K562 (cell line): ENCODE measurements at regions not wholly inside any gene's neighbourhood (a gene's known extent, or its start where the extent isn't known, plus 50 kb on each side); places are given as distances from the start of the nearest gene placed in this dataset.

Experiments used
- ATAC-seq: fragments of 200-7000 bp; cut with Tn5 transposase; 3 replicates; pipeline ENCODE4 v1.9.1; 2020; ENCODE audit warnings: moderate library complexity
- BruUV-seq: library from RNA; stranded (reverse); fragments of 400-500 nt; replicated peaks from 2 replicates; lab custom pipeline; 2021; lab: Mats Ljungman, UMichigan
- CTCF ChIA-PET: fragments of 300-600 bp; formaldehyde crosslinking; extraction: SDS; loops from one replicate; lab custom pipeline; 2021; ENCODE audit warnings: low intra/inter-chr PET ratio; lab: Yijun Ruan, JAX
- POLR2A ChIA-PET: fragments of 300-600, 350-650 bp; sonication (Branson Sonifier 250); formaldehyde crosslinking; extraction: SDS; loops from one replicate; lab custom pipeline; 2021; ENCODE audit warnings: antibody characterized with exemption, inconsistent platforms; lab: Yijun Ruan, JAX
- DNase-seq, 4 experiments: peaks; one replicate each; pipeline versions ENCODE4 v3.0.0 to v3.0.0-alpha.2; 2011 to 2018; ENCODE audit warnings: low spot score in 3 of 4, mixed read lengths in 3 of 4; ENCODE audit errors: extremely low read depth in 1 of 4
- FAIRE-seq: peaks from 2 replicates; lab custom pipeline; 2011; peaks lifted over from hg19 to GRCh38; lab: Jason Lieb, UNC
- H2AFZ ChIP-seq: 2 replicates; pipeline ENCODE4 v1.6.0; 2011; ENCODE audit warnings: low read depth, low read length, control low read depth, inconsistent platforms
- H3K27ac ChIP-seq: fragments of 200-600 bp; 3 replicates; pipeline ENCODE4 v1.8.0; 2011; ENCODE audit warnings: low read depth, mild to moderate bottlenecking, control low read depth, inconsistent platforms, low read length, moderate library complexity, mixed read lengths; ENCODE audit errors: extremely low read depth
- H3K27me3 ChIP-seq, 2 experiments: fragments of 300-600 bp in 1 of 2; 2 replicates in 1 of 2; 3 replicates in 1 of 2; pipeline versions ENCODE4 v1.6.0 to v1.8.0; 2011; ENCODE audit warnings: inconsistent platforms in 2 of 2, low read length in 2 of 2, mild to moderate bottlenecking in 1 of 2, mixed read lengths in 1 of 2, moderate library complexity in 1 of 2; ENCODE audit not compliant: control insufficient read depth in 2 of 2, insufficient read depth in 2 of 2
- H3K36me3 ChIP-seq: fragments of 300-600 bp; 3 replicates; pipeline ENCODE4 v1.8.0; 2011; ENCODE audit warnings: mild to moderate bottlenecking, low read length, inconsistent platforms; ENCODE audit not compliant: control insufficient read depth, insufficient read depth
- H3K4me1 ChIP-seq, 2 experiments: fragments of 200-600 bp in 1 of 2; replicated peaks in 1 of 2; 2 replicates in 1 of 2; 3 replicates in 1 of 2; pipeline versions ENCODE4 v1.5.1 to v1.8.0; 2011; ENCODE audit warnings: inconsistent platforms in 2 of 2, low read length in 2 of 2, mild to moderate bottlenecking in 1 of 2, mixed read lengths in 1 of 2, moderate library complexity in 1 of 2; ENCODE audit not compliant: control insufficient read depth in 2 of 2, insufficient read depth in 2 of 2
- H3K4me2 ChIP-seq: 2 replicates; pipeline ENCODE4 v1.6.1; 2011; ENCODE audit warnings: low read length, control low read depth, inconsistent platforms, mixed read lengths; ENCODE audit not compliant: insufficient read depth
- H3K4me3 ChIP-seq: fragments of 200-600 bp; sonication (generic), shearing (Covaris generic); 2 replicates; pipeline ENCODE4 v1.5.1; 2016; ENCODE audit warnings: control low read depth, inconsistent platforms
- H3K79me2 ChIP-seq: fragments of 200-600 bp; 3 replicates; pipeline ENCODE4 v1.8.0; 2011; ENCODE audit warnings: low read length, inconsistent platforms; ENCODE audit not compliant: control insufficient read depth, insufficient read depth
- H3K9ac ChIP-seq, 2 experiments: 2 replicates each; pipeline versions ENCODE4 v1.6.0 to v1.6.1; 2011; ENCODE audit warnings: low read depth in 2 of 2, low read length in 2 of 2, control low read depth in 1 of 2, inconsistent platforms in 1 of 2, mild to moderate bottlenecking in 1 of 2, mixed read lengths in 1 of 2; ENCODE audit not compliant: insufficient read depth in 1 of 2
- H3K9me1 ChIP-seq: one replicate; pipeline ENCODE4 v1.6.0; 2011; ENCODE audit warnings: inconsistent platforms, mild to moderate bottlenecking, low read length, moderate library complexity; ENCODE audit not compliant: control insufficient read depth, insufficient read depth
- H3K9me3 ChIP-seq: replicated peaks from 2 replicates; pipeline ENCODE4 v1.5.1; 2011; ENCODE audit warnings: low read depth, low read length, inconsistent platforms; ENCODE audit not compliant: control insufficient read depth, insufficient read depth
- H4K20me1 ChIP-seq: replicated peaks from 2 replicates; pipeline ENCODE4 v1.6.1; 2011; ENCODE audit warnings: low read length, inconsistent platforms, mixed read lengths; ENCODE audit not compliant: control insufficient read depth, insufficient read depth
- ADNP ChIP-seq: fragments of 200-800 bp; sonication (Bioruptor generic); IDR thresholded peaks from 2 replicates; pipeline ENCODE4 v1.6.1; 2016; ENCODE audit warnings: missing genetic modification characterization, missing compliant biosample characterization
- ARNT ChIP-seq, 2 experiments: fragments of 450-650 bp; IDR thresholded peaks; 2 replicates each; pipeline ENCODE4 v1.6.1; 2016; ENCODE audit warnings: mild to moderate bottlenecking in 1 of 2
- FOXK2 ChIP-seq, 2 experiments: fragments of 450-650 bp; IDR thresholded peaks in 1 of 2; conservative IDR thresholded peaks in 1 of 2; 2 replicates each; pipeline ENCODE4 v1.6.1; 2016; ENCODE audit warnings: low read depth in 2 of 2, mild to moderate bottlenecking in 1 of 2
- FOXO4 ChIP-seq: fragments of 450-650 bp; formaldehyde crosslinking; IDR thresholded peaks from 2 replicates; pipeline ENCODE4 v1.4.0; 2020; ENCODE audit warnings: mild to moderate bottlenecking, moderate library complexity
- GTF3C2 ChIP-seq: IDR thresholded peaks from 3 replicates; pipeline ENCODE4 v1.6.1; 2011; ENCODE audit warnings: borderline replicate concordance, mild to moderate bottlenecking, moderate library complexity; ENCODE audit not compliant: insufficient read length; ENCODE audit errors: extremely low read depth
- HNRNPLL ChIP-seq: fragments of 200-400 bp; formaldehyde crosslinking; IDR thresholded peaks from 2 replicates; pipeline ENCODE4 v1.6.1; 2017; ENCODE audit warnings: low read length, low read depth, mild to moderate bottlenecking; ENCODE audit not compliant: poor library complexity, severe bottlenecking
- KAT7 ChIP-seq: sonication (generic); formaldehyde crosslinking; IDR thresholded peaks from 2 replicates; pipeline ENCODE4 v1.8.0; 2022; ENCODE audit warnings: missing genetic modification reagents, mild to moderate bottlenecking, borderline replicate concordance
- MAZ ChIP-seq, 2 experiments: fragments of 450-650 bp in 1 of 2; sonication (generic) in 1 of 2; formaldehyde crosslinking; IDR thresholded peaks in 1 of 2; conservative IDR thresholded peaks in 1 of 2; 2 replicates each; pipeline versions ENCODE4 v1.4.0 to v1.5.0; 2020; ENCODE audit warnings: mild to moderate bottlenecking in 1 of 2, missing genetic modification reagents in 1 of 2
- NFE2 ChIP-seq: IDR thresholded peaks from 2 replicates; pipeline ENCODE4 v1.6.1; 2014; ENCODE audit warnings: antibody characterized with exemption, low read depth
- NR1H2 ChIP-seq: sonication (generic); formaldehyde crosslinking; IDR thresholded peaks from 2 replicates; pipeline ENCODE4 v1.4.0; 2020; ENCODE audit warnings: mild to moderate bottlenecking, missing genetic modification reagents
- PTRF ChIP-seq: fragments of 450-650 bp; IDR thresholded peaks from 2 replicates; pipeline ENCODE4 v1.6.1; 2016; ENCODE audit warnings: mild to moderate bottlenecking, missing genetic modification characterization, missing compliant biosample characterization
- ZBTB1 ChIP-seq: sonication (generic); formaldehyde crosslinking; IDR thresholded peaks from 2 replicates; pipeline ENCODE4 v1.8.1; 2023; ENCODE audit warnings: missing genetic modification reagents, low read depth, mild to moderate bottlenecking, borderline replicate concordance
- ZBTB49 ChIP-seq: sonication (generic); formaldehyde crosslinking; IDR thresholded peaks from 2 replicates; pipeline ENCODE4 v1.8.0; 2022; ENCODE audit warnings: missing genetic modification reagents, mild to moderate bottlenecking, borderline replicate concordance
- ZC3H8 ChIP-seq: fragments of 450-650 bp; IDR thresholded peaks from 2 replicates; pipeline ENCODE4 v1.6.1; 2017
- ZNF551 ChIP-seq: fragments of 250-450 bp; sonication (Bioruptor Pico); IDR thresholded peaks from 2 replicates; pipeline ENCODE4 v1.5.0; 2021; ENCODE audit warnings: mild to moderate bottlenecking, moderate library complexity
- WGBS: fragments of 100-300 bp; shearing (Covaris generic); methylation state at CpG from one replicate; pipeline ENCODE4 v1.1.6; 2016; ENCODE audit warnings: low coverage, mixed read lengths; ENCODE audit not compliant: insufficient coverage; ENCODE audit errors: missing lambda C conversion rate; 5-methylcytosine and 5-hydroxymethylcytosine counted together
- in situ Hi-C: fragments of 300-500 bp; cut with MboI; formaldehyde crosslinking; loops from 4 replicates; pipeline ENCODE4 v1.15.0; 2018; ENCODE audit warnings: inconsistent platforms, mixed read lengths
- intact Hi-C: fragments of 100-400 bp; cut with micrococcal nuclease; formaldehyde crosslinking; loops from 2 replicates; pipeline ENCODE4 v1.14.2; 2022

GRCh38 chr21:39055167-39055767 lies 128.0 kb downstream of the PSMG1 start (continued):
- TF ChIP-seq GTF3C2 (no peak), ADNP (no peak), PTRF (tag) (no peak), ARNT (IDR thresholded peaks at IDR 0.05) (no peak), NR1H2 (no peak), ZNF551 (CRISPR knock-in tag) (no peak), ZBTB1 (CRISPR knock-in tag) (no peak)

- Histone ChIP-seq H3K9ac (no peak overlapping the region), H3K4me2 (no peak overlapping the region), H3K9me3 (no peaks in the 10 kb centered on the region), H2AFZ (no peak overlapping the region), H3K27me3 (peaks cover 17 to 42% of the 10 kb centered on the region in 2 experiments; a peak in 3 of 5 replicates), H3K79me2 (no peaks in the 10 kb centered on the region)
- no peak for DNase-seq
- CTCF ChIA-PET, result no interaction called here
- TF ChIP-seq NFE2 (no peak), FOXO4 (CRISPR knock-in tag) (no peak), FOXK2 (conservative IDR thresholded peaks at IDR 0.05 in 1 of 2, IDR thresholded peaks at IDR 0.05 in 1 of 2; ENCODE audit: low read depth in 2 of 2) (no peak), HNRNPLL (no peak), MAZ (CRISPR knock-in tag; conservative IDR thresholded peaks at IDR 0.05 in 1 of 2, IDR thresholded peaks at IDR 0.05 in 1 of 2) (no peak), KAT7 (CRISPR knock-in tag) (no peak), ZBTB49 (CRISPR knock-in tag) (no peak), ZC3H8 (no peak)
- TF ChIP-seq, all 486 proteins: peak for 0
- POLR2A ChIA-PET, result interaction anchor here (0.7 to 1.2 kb wide), 2 partner anchors 13 kb away, joined by 3 read pairs; no protein-coding TSS in a partner anchor
- no peak overlapping the region for H3K4me3 ChIP-seq
- in situ Hi-C loops, result no loop called here
- intact Hi-C loops, result no loop called here
- no peaks in the 10 kb centered on the region for H3K36me3 ChIP-seq
- WGBS, result 4% methylated on average over 4 of the region's 4 CpGs
- no peaks in the 10 kb centered on the region; the same call in 1 of the 2 replicates for H4K20me1 ChIP-seq
- FAIRE-seq (no peak), ATAC-seq (no peak)
- no peak overlapping the region for H3K27ac ChIP-seq
- no peaks in the 10 kb centered on the region for H3K9me1 ChIP-seq
- BruUV-seq, result no TSS peak
- H3K4me1 ChIP-seq, result no peaks in the 10 kb centered on the region
These were observed 129.2 kb downstream of the PSMG1 start for GRCh38 chr21:39054066-39054465.
